Progenitor cell of endocrine pancreas (in vitro differentiated cells): ENCODE measurements at regions not wholly inside any gene's neighbourhood (a gene's known extent, or its start where the extent isn't known, plus 50 kb on each side); places are given as distances from the start of the nearest gene placed in this dataset.

Source experiments
- DNase-seq: peaks from one replicate; pipeline ENCODE4 v3.0.0; 2021; ENCODE audit warnings: low spot score; ENCODE audit not compliant: unreplicated experiment
- H3K27ac Mint-ChIP-seq: 2 replicates; pipeline ENCODE4 v1.8.0; 2021; ENCODE audit warnings: mild to moderate bottlenecking, moderate library complexity, mixed read lengths
- H3K27me3 Mint-ChIP-seq: 2 replicates; pipeline ENCODE4 v1.8.0; 2021; ENCODE audit warnings: mixed read lengths
- H3K36me3 Mint-ChIP-seq: 2 replicates; pipeline ENCODE4 v1.8.0; 2022; ENCODE audit warnings: mixed read lengths; ENCODE audit not compliant: insufficient read depth
- H3K4me1 Mint-ChIP-seq: 2 replicates; pipeline ENCODE4 v1.8.0; 2021; ENCODE audit warnings: low read depth, mixed read lengths
- H3K4me3 Mint-ChIP-seq: 2 replicates; pipeline ENCODE4 v1.8.0; 2021; ENCODE audit warnings: low read depth, mild to moderate bottlenecking, moderate library complexity, mixed read lengths
- H3K9me3 Mint-ChIP-seq: 2 replicates; pipeline ENCODE4 v1.8.0; 2021; ENCODE audit warnings: low read depth, mixed read lengths
- TF ChIP-seq, protein P1 (sequence below): fragments of 200-600 bp; sonication (generic); IDR thresholded peaks from one replicate; pipeline ENCODE4 v1.5.0; 2021; ENCODE audit warnings: antibody characterized with exemption, mild to moderate bottlenecking; ENCODE audit not compliant: unreplicated experiment

DNA sequence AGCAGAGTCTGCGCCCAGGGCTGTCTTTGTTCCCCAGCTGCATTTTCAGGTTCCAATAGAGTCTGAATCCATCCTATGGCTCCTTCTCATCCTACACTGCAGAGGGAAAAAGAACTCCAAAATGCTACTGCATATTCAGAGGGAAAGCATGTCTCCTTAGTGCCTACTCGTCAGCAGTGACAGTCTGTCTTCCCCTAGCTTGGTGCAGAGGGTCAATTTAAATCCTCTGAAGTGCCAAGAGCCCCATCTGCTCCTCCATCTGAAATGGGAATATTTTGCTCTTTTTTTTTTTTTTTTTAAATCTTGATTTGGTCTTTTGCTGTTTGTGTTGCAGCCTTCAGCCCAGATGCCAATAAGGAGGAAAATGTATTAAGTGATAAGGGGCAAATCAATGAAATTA is 199.3 kb downstream of the RNF144A start:
- Mint-ChIP-seq H3K27me3 (no peaks in the 10 kb centered on the region), H3K36me3 (peaks cover 1% of the 10 kb centered on the region), H3K4me3 (no peak overlapping the region), H3K9me3 (peaks cover 7% of the 10 kb centered on the region), H3K27ac (no peak overlapping the region), H3K4me1 (no peaks in the 10 kb centered on the region)
- no peak for DNase-seq
- TF ChIP-seq, protein P1, sequence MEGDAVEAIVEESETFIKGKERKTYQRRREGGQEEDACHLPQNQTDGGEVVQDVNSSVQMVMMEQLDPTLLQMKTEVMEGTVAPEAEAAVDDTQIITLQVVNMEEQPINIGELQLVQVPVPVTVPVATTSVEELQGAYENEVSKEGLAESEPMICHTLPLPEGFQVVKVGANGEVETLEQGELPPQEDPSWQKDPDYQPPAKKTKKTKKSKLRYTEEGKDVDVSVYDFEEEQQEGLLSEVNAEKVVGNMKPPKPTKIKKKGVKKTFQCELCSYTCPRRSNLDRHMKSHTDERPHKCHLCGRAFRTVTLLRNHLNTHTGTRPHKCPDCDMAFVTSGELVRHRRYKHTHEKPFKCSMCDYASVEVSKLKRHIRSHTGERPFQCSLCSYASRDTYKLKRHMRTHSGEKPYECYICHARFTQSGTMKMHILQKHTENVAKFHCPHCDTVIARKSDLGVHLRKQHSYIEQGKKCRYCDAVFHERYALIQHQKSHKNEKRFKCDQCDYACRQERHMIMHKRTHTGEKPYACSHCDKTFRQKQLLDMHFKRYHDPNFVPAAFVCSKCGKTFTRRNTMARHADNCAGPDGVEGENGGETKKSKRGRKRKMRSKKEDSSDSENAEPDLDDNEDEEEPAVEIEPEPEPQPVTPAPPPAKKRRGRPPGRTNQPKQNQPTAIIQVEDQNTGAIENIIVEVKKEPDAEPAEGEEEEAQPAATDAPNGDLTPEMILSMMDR: no peak

DNA sequence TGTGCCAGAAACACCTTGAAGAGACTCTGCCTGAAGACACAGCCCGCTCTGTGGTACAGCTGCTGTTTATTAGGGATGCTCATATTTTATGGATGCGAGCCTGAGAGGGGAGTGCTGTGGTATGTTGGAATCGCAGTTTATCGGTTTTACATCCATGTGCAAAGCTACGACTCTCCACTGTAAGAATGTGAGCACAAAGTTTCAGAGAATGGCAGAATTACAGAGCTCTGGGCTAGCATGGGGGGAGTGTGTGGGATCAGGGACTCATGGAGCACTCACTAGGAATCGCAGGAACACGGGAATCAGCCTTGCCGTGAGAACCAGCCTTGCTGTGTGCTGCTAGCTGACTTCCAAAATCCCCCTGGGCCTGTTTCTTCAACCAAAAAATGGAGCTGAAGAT is 199.9 kb downstream of the RNF144A start:
- Mint-ChIP-seq H3K4me3 (no peak overlapping the region), H3K36me3 (peaks cover 1% of the 10 kb centered on the region), H3K4me1 (no peaks in the 10 kb centered on the region), H3K27me3 (no peaks in the 10 kb centered on the region), H3K27ac (no peak overlapping the region), H3K9me3 (peaks cover 7% of the 10 kb centered on the region)
- no peak for DNase-seq
- TF ChIP-seq, protein P1: no peak

DNA sequence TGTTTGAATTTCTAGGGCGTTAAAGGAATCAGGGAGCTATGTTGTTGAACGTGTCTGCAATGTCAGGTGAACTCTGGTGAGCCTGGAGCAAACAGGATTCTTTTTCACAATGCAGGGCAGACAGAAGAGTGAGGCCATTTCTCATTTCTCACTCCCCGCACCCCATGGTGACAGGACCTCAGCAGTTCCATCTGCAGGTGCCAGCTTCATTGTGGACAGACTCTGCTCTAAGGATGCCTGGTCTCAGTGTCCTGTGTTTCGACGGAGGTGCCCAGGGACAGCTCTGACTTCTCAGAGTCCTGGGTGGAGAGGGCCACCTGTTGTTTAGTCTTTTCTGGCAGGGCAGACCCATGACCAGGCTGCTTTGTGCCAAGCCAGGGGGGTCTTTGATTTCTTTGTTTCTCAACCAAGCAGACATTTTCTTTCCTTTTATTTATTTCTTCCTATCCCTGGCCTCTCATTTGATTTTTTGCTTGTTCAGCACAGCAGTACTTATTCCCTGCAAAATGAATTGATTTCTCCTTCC is 201.5 kb downstream of the RNF144A start:
- H3K9me3 Mint-ChIP-seq: peaks cover 7% of the 10 kb centered on the region
- H3K4me1 Mint-ChIP-seq: no peaks in the 10 kb centered on the region
- no peak overlapping the region for H3K27ac Mint-ChIP-seq
- TF ChIP-seq, protein P1: no peak
- no peak for DNase-seq
- H3K27me3 Mint-ChIP-seq: no peaks in the 10 kb centered on the region
- peaks cover 1% of the 10 kb centered on the region for H3K36me3 Mint-ChIP-seq
- no peak overlapping the region for H3K4me3 Mint-ChIP-seq

DNA sequence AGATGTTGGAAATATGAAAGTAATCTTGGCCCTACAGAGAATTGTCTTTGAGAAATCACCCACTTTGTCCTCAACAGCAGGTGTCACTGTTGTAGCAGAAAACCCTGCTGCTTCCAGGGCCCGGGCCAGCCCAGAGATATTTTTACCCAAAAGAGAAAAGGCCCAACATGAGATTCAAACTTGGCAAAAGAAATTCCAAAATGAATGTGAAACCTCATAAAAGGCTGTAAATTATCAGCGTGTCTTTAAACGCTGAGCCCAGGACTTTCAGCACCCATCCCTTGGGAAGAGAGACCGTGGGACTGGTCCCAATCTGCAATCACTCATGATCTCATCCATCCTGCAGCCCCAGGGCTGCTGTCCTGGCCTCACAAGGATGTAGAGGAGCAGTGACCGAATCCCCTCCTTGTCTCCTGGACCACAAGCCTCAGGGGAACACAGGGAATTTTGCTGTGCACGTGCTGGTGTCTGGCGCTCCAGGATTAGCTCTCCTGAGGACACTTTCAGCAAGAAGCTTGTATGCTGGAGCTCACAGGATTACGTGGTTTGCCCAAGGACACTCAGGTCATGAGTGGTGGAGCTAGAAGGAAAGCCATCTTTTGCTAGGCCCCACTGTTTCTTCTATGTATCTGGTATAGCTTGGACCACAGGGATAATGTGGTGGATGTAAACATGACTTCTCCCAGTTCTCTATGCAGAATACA is 202.1 kb downstream of the RNF144A start:
- Mint-ChIP-seq H3K9me3 (peaks cover 3% of the 10 kb centered on the region), H3K4me1 (no peaks in the 10 kb centered on the region), H3K36me3 (peaks cover 1% of the 10 kb centered on the region), H3K27ac (peak overlapping the region; percentile 72), H3K27me3 (no peaks in the 10 kb centered on the region), H3K4me3 (no peak overlapping the region)
- TF ChIP-seq, protein P1: peak; percentile 75
- DNase-seq: no peak

DNA sequence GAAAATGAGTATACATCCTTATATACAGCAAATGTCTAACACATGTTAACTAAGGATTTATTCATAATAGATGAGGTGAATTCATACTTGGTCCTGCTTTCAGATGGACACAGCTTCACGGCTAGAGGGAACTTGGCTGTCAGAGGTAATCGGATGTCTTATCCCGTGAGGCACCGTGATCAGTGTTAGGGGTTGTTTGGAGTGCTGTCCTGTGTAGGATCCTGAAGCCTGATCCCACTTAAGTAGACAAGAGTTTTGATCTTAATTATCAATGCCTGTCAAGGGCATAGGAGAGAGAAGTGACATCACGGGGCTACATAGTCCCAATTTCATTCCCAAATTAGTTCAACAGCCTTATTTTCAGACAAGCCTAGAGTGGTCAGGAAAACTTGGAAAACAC is 204.6 kb downstream of the RNF144A start:
- TF ChIP-seq, protein P1: no peak
- no peak for DNase-seq
- Mint-ChIP-seq H3K4me1 (no peaks in the 10 kb centered on the region), H3K36me3 (no peaks in the 10 kb centered on the region), H3K27me3 (no peaks in the 10 kb centered on the region), H3K9me3 (no peaks in the 10 kb centered on the region), H3K27ac (no peak overlapping the region), H3K4me3 (no peak overlapping the region)
